GM19452 (cell line): ENCODE measurements at regions not wholly inside any gene's neighbourhood (a gene's known extent, or its start where the extent isn't known, plus 50 kb on each side); places are given as distances from the start of the nearest gene placed in this dataset.

Source experiments
- ATAC-seq: cut with Tn5 transposase; IDR thresholded peaks from one replicate; pipeline ENCODE4 v1.9.1; 2021; ENCODE audit not compliant: unreplicated experiment

- ATAC-seq = no peak
Observed at GRCh38 chr10:10204415-10204814, 813.3 kb upstream of the CELF2 start.

GRCh38 chr10:10205906-10206305 lies 811.8 kb upstream of the CELF2 start:
- no peak for ATAC-seq

GRCh38 chr10:10207538-10207937 lies 810.1 kb upstream of the CELF2 start:
- ATAC-seq = no peak

GRCh38 chr10:10208196-10208595 lies 809.5 kb upstream of the CELF2 start:
- no peak for ATAC-seq

GRCh38 chr10:10209167-10209566 lies 808.5 kb upstream of the CELF2 start:
- ATAC-seq = no peak

GRCh38 chr10:10211409-10211808 lies 806.3 kb upstream of the CELF2 start:
- ATAC-seq = no peak

GRCh38 chr10:10213237-10213636 lies 804.4 kb upstream of the CELF2 start:
- no peak for ATAC-seq

- ATAC-seq = no peak
Observed at GRCh38 chr10:10222304-10222841, 795.3 kb upstream of the CELF2 start.

- ATAC-seq = no peak
Observed at GRCh38 chr10:10223131-10223530, 794.5 kb upstream of the CELF2 start.

GRCh38 chr10:10225136-10225676 lies 792.5 kb upstream of the CELF2 start:
- ATAC-seq = no peak

GRCh38 chr10:10233229-10233628 lies 784.4 kb upstream of the CELF2 start:
- no peak for ATAC-seq

GRCh38 chr10:10235003-10235402 lies 782.7 kb upstream of the CELF2 start:
- no peak for ATAC-seq

GRCh38 chr10:10247585-10247984 lies 770.1 kb upstream of the CELF2 start:
- ATAC-seq = no peak

- ATAC-seq = no peak
Observed at GRCh38 chr10:10256860-10257259, 760.8 kb upstream of the CELF2 start.

GRCh38 chr10:10259013-10259412 lies 758.7 kb upstream of the CELF2 start:
- no peak for ATAC-seq

GRCh38 chr10:10270126-10271050 lies 747.3 kb upstream of the CELF2 start:
- ATAC-seq = no peak

- ATAC-seq = no peak
Observed at GRCh38 chr10:10271639-10272192, 746.0 kb upstream of the CELF2 start.

GRCh38 chr10:10273661-10274060 lies 744.0 kb upstream of the CELF2 start:
- no peak for ATAC-seq

GRCh38 chr10:10279906-10280305 lies 737.8 kb upstream of the CELF2 start:
- no peak for ATAC-seq

GRCh38 chr10:10292501-10292900 lies 725.2 kb upstream of the CELF2 start:
- no peak for ATAC-seq

GRCh38 chr10:10293041-10293440 lies 724.6 kb upstream of the CELF2 start:
- no peak for ATAC-seq

GRCh38 chr10:10293481-10293951 lies 724.2 kb upstream of the CELF2 start:
- no peak for ATAC-seq
